ENCODE measurements at regions not wholly inside any gene's neighbourhood (a gene's known extent, or its start where the extent isn't known, plus 50 kb on each side); places are given as distances from the start of the nearest gene placed in this dataset.

DNA sequence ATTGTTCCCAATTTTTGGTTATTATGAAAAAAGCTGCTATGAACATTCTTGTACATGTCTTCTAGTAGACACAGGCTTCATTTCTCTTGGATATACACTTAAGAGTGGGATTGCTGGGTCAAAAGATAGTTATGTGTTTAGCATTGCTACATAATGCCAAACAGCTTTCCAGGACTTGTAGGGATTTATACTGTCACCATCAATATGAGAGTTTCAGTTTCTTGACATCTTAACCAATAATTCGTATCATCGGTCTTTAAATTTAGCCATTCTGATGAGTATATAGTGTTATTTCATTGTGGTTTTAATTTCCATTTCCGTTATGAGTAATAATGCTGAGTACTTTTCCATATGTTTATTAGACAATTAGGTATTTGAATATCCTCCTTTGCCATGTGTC is 190.3 kb upstream of the PFN2 start:
- no peaks in the 10 kb centered on the region for H3K27me3 ChIP-seq (replicated peaks in 1 of 4; ENCODE audit: control extremely low read depth in 1 of 4, control insufficient read depth in 3 of 4, insufficient read depth in 4 of 4, low read length in 3 of 4)
- Mint-ChIP-seq H3K4me3 (no peak overlapping the region), H3K27me3 (peaks cover 14% of the 10 kb centered on the region), H3K9me3 (ENCODE audit: insufficient read depth) (no peaks in the 10 kb centered on the region), H3K27ac (no peak overlapping the region), H3K4me1 (no peaks in the 10 kb centered on the region)
- DNase-seq (no peak), ATAC-seq (ENCODE audit: low read depth) (no peak)
- H3K79me2 ChIP-seq (ENCODE audit: control insufficient read depth, insufficient read depth, low read length) = no peaks in the 10 kb centered on the region
- no peaks in the 10 kb centered on the region for H3K9me3 ChIP-seq (ENCODE audit: control extremely low read depth in 1 of 3, control insufficient read depth in 2 of 3, insufficient read depth in 1 of 3, low read length in 2 of 3)
- intact Hi-C loops (cut with micrococcal nuclease) = no loop called here
- H3K4me1 ChIP-seq (ENCODE audit: control insufficient read depth in 2 of 2, insufficient read depth in 2 of 2, low read length in 2 of 2) = no peaks in the 10 kb centered on the region
- no peak for TF ChIP-seq EZH2 (IDR thresholded peaks at IDR 0.05; ENCODE audit: borderline replicate concordance, insufficient read depth, low read depth, low read length, poor library complexity, severe bottlenecking)
- TF ChIP-seq, protein P1, sequence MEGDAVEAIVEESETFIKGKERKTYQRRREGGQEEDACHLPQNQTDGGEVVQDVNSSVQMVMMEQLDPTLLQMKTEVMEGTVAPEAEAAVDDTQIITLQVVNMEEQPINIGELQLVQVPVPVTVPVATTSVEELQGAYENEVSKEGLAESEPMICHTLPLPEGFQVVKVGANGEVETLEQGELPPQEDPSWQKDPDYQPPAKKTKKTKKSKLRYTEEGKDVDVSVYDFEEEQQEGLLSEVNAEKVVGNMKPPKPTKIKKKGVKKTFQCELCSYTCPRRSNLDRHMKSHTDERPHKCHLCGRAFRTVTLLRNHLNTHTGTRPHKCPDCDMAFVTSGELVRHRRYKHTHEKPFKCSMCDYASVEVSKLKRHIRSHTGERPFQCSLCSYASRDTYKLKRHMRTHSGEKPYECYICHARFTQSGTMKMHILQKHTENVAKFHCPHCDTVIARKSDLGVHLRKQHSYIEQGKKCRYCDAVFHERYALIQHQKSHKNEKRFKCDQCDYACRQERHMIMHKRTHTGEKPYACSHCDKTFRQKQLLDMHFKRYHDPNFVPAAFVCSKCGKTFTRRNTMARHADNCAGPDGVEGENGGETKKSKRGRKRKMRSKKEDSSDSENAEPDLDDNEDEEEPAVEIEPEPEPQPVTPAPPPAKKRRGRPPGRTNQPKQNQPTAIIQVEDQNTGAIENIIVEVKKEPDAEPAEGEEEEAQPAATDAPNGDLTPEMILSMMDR (IDR thresholded peaks at IDR 0.05) = no peak
- H3K27ac ChIP-seq (ENCODE audit: low read length in 2 of 2) = no peak overlapping the region
- no peaks in the 10 kb centered on the region for H3K36me3 ChIP-seq (replicated peaks in 1 of 2; ENCODE audit: control extremely low read depth in 1 of 2, control insufficient read depth in 1 of 2, extremely low read depth in 1 of 2, insufficient read depth in 2 of 2, low read length in 1 of 2)
- H3K4me2 ChIP-seq (replicated peaks; ENCODE audit: low read depth, low read length, poor library complexity, severe bottlenecking) = no peak overlapping the region
- no peaks in the 10 kb centered on the region for H4K20me1 ChIP-seq (ENCODE audit: control insufficient read depth, insufficient read depth, low read length, poor library complexity, severe bottlenecking)
- no peak overlapping the region for H3K9ac ChIP-seq (ENCODE audit: low read length)
- ChIA-PET POLR2A (no interaction called here), CTCF (no interaction called here)
- WGBS (ENCODE audit: insufficient coverage) = no CpG with 5 or more reads among the region's 3 CpGs
- H2AFZ ChIP-seq (ENCODE audit: insufficient read depth, low read depth, low read length, poor library complexity, severe bottlenecking) = no peak overlapping the region
- H3K4me3 ChIP-seq (ENCODE audit: control extremely low read depth in 1 of 5, extremely low read depth in 1 of 5, insufficient read depth in 1 of 5, low read depth in 2 of 5, low read length in 4 of 5) = no peak overlapping the region

DNA sequence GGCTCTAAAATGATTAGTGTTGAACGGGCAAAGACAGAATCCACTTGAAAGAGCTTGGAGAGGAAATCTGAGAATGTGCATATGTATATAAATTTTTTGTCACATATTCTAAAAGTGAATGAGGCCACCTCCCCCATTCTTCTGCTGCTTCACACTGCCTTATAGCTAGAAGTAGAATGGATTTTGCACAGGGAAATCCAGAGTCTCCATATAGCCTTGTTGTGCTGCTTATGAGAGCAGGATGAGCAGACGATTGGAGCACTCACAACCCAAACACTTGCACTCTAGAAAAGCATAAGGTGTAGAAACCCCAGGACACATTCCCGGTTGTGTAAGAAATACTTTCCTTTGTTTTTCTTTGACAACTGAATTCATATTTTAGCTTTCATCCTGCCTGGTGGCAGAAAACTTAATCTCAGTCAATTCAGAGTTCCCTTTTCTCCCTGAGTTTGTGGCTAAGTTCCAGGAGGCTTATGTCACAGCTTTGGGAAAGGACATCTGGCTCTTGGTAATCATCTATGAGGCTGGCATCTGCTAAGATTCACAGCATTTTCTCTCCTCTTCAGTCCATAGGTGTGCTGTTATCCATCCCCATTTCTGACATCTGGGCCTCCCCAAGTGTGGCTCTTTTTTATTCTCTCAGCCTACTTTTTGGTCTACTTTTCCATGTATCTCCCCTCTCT is 188.4 kb upstream of the PFN2 start:
- Histone ChIP-seq H3K27me3 (replicated peaks in 1 of 4; ENCODE audit: control extremely low read depth in 1 of 4, control insufficient read depth in 3 of 4, insufficient read depth in 4 of 4, low read length in 3 of 4) (peaks cover 0 to 2% (median 0%) of the 10 kb centered on the region in 4 experiments), H3K27ac (ENCODE audit: low read length in 2 of 2) (no peak overlapping the region), H2AFZ (ENCODE audit: insufficient read depth, low read depth, low read length, poor library complexity, severe bottlenecking) (no peak overlapping the region), H3K9ac (ENCODE audit: low read length) (no peak overlapping the region), H4K20me1 (ENCODE audit: control insufficient read depth, insufficient read depth, low read length, poor library complexity, severe bottlenecking) (no peaks in the 10 kb centered on the region), H3K9me3 (ENCODE audit: control extremely low read depth in 1 of 3, control insufficient read depth in 2 of 3, insufficient read depth in 1 of 3, low read length in 2 of 3) (no peaks in the 10 kb centered on the region), H3K4me2 (replicated peaks; ENCODE audit: low read depth, low read length, poor library complexity, severe bottlenecking) (no peak overlapping the region), H3K4me1 (ENCODE audit: control insufficient read depth in 2 of 2, insufficient read depth in 2 of 2, low read length in 2 of 2) (no peaks in the 10 kb centered on the region), H3K36me3 (replicated peaks in 1 of 2; ENCODE audit: control extremely low read depth in 1 of 2, control insufficient read depth in 1 of 2, extremely low read depth in 1 of 2, insufficient read depth in 2 of 2, low read length in 1 of 2) (no peaks in the 10 kb centered on the region), H3K4me3 (ENCODE audit: control extremely low read depth in 1 of 5, extremely low read depth in 1 of 5, insufficient read depth in 1 of 5, low read depth in 2 of 5, low read length in 4 of 5) (no peak overlapping the region), H3K79me2 (ENCODE audit: control insufficient read depth, insufficient read depth, low read length) (no peaks in the 10 kb centered on the region)
- H3K27me3 Mint-ChIP-seq = peaks cover 10% of the 10 kb centered on the region
- H3K9me3 Mint-ChIP-seq (ENCODE audit: insufficient read depth) = no peaks in the 10 kb centered on the region
- no CpG with 5 or more reads among the region's 3 CpGs for WGBS (ENCODE audit: insufficient coverage)
- CTCF ChIA-PET = no interaction called here
- TF ChIP-seq, protein P1 (IDR thresholded peaks at IDR 0.05) = no peak
- TF ChIP-seq EZH2 (IDR thresholded peaks at IDR 0.05; ENCODE audit: borderline replicate concordance, insufficient read depth, low read depth, low read length, poor library complexity, severe bottlenecking) = no peak
- DNase-seq (no peak), ATAC-seq (ENCODE audit: low read depth) (no peak)
- H3K4me1 Mint-ChIP-seq = no peaks in the 10 kb centered on the region
- H3K4me3 Mint-ChIP-seq = no peak overlapping the region
- POLR2A ChIA-PET = no interaction called here
- H3K27ac Mint-ChIP-seq = no peak overlapping the region
- intact Hi-C loops (cut with micrococcal nuclease) = no loop called here
